ENCODE measurements at regions not wholly inside any gene's neighbourhood (a gene's known extent, or its start where the extent isn't known, plus 50 kb on each side); places are given as distances from the start of the nearest gene placed in this dataset.

DNA sequence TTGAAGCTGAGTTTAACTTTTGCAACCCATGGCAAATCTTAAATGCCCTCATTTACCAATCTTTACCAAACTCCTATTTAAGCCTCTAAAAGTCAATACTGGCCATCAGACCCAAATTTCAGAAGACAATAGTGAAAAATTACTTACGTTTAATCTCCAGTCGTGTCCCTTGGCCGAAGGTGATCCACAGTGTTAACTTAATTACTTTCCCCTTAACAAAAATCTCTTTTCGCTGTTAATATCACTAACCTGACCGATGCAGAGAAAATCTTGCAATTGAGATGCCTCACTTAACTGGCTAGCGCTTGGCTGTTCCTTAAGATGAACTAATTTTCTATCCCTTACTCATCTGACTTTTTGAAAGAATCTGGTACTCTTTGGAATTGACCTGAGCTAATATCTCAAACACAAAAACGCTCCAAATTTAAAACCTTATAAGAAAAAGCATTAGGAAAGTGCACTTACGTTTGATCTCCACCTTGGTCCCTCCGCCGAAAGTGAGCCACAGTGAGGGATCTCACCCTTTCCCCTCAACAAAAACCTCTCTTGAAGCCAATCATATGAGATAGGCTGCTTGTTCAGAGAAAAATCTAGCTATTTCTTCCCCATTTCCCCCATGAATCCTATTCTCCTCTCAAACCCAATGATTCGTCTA is 169.1 kb downstream of the RPIA start:
- TF ChIP-seq, protein P1, sequence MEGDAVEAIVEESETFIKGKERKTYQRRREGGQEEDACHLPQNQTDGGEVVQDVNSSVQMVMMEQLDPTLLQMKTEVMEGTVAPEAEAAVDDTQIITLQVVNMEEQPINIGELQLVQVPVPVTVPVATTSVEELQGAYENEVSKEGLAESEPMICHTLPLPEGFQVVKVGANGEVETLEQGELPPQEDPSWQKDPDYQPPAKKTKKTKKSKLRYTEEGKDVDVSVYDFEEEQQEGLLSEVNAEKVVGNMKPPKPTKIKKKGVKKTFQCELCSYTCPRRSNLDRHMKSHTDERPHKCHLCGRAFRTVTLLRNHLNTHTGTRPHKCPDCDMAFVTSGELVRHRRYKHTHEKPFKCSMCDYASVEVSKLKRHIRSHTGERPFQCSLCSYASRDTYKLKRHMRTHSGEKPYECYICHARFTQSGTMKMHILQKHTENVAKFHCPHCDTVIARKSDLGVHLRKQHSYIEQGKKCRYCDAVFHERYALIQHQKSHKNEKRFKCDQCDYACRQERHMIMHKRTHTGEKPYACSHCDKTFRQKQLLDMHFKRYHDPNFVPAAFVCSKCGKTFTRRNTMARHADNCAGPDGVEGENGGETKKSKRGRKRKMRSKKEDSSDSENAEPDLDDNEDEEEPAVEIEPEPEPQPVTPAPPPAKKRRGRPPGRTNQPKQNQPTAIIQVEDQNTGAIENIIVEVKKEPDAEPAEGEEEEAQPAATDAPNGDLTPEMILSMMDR (IDR thresholded peaks at IDR 0.05; ENCODE audit: low read depth, low read length), result no peak
- no peak for DNase-seq (ENCODE audit: extremely low read depth, low read depth)

DNA sequence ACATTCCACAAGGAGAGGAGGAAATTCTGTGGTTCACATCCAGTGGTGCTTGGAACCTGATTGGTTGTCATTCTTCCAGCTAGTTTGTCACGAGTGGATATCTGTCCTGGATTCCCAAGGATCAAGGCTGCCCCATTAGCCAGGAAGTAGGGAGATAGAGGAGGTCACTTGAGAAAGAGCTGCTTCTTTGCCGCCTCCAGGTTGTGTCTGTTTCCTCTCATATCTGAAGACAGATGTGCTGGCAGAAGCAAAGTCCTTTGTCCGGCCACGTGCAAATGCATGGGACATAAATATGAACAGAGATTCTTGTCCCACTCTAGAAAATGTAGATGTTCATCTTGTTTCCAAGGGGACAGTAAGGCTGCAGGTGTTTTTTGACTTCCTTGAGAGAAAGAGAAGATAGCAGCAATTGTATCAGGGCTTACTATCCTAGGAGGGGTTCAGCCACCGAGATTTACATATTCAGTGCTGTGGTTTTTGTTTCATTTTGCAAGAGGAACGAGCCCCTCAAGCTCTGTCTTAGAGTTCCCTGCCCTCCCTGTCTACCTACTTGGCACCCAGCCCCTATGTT is 174.4 kb downstream of the RPIA start:
- DNase-seq (ENCODE audit: extremely low read depth, low read depth), result no peak
- TF ChIP-seq, protein P1 (IDR thresholded peaks at IDR 0.05; ENCODE audit: low read depth, low read length), result no peak

DNA sequence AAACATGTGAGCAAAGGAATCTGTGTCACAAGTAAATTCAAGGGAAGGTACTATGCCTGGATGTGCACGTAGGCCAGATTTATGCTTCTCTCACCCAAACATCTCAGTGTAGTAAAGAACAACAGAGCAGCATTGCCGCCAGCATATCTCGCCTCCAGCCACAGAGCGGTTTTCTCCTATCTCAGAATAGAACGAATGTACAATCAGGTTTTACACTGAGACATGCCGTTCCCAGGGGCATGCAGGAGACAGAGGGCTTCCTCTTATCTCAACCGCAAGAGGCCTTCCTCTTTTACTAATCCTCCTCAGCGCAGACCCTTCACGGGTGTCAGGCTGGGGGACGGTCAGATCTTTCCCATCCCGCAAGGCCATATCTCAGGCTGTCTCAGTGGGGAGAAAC is 175.3 kb downstream of the RPIA start:
- DNase-seq (ENCODE audit: extremely low read depth, low read depth), result no peak
- TF ChIP-seq, protein P1 (IDR thresholded peaks at IDR 0.05; ENCODE audit: low read depth, low read length), result no peak

DNA sequence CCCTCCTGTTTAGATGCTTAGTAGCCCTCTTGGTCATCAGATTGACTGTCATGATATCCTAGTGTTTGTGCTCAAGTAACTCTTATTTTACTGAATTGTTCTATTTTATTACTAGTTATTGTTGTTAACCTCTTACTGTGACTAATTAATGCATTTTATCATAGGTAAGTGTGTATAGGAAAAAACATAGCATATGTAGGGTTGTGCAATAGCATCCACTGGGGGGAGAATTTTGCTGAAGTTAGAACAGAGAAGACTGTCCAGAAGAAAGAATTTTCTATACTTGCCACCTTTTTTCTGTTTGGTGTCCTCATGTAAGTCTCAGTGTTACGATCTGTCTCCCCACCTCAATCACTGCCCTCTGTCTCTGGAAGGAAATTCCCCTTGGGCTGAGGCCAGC is 177.4 kb downstream of the RPIA start:
- TF ChIP-seq, protein P1 (IDR thresholded peaks at IDR 0.05; ENCODE audit: low read depth, low read length), result no peak
- DNase-seq (ENCODE audit: extremely low read depth, low read depth), result no peak

DNA sequence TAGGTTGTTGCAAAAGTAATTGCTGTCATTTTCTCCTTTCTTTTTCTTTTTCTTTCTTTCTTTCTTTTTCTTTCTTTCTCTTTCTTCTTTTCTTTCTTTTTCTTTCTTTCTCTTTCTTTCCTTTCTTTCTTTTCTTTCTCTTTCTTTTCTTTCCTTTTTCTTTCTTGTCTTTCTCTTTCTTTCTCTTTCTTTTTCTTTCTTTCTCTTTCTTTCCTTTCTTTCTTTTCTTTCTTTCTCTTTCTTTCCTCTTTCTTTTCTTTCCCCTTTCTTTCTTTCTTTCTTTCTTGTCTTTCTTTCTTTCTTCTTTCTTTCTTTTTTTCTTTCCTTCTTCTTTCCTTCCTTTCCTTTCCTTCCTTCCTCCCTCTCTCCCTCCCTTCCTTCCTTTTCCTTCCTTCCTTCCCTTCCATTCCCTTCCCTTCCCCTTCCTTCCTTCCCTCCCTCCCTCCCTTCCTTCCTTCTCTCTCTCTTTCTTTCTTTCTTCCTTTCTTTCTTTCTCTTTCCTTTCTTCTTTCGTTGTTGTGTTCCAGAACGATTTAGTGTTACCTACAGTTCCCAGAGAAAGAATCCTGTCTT is 178.9 kb downstream of the RPIA start:
- TF ChIP-seq, protein P1 (IDR thresholded peaks at IDR 0.05; ENCODE audit: low read depth, low read length), result no peak
- DNase-seq (ENCODE audit: extremely low read depth, low read depth), result no peak

DNA sequence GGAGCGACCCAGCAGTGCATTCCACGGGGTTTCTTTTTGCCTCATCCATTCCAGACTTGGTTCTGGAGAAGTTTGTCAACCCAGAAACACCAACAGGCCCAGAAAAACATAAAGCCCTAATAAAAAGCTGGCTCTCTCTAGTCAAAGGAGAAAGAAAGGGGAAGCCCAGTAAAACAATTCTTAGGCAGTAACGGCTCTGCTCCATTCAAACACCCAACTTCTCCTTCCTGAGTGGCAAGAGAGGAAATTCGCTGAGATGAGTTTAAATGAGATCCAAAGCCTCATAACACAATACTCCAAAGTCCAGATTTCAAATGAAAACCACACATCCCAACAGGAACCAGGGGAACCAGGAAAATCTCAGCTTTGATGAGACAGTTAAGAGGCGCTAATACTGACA is 179.9 kb downstream of the RPIA start:
- TF ChIP-seq, protein P1 (IDR thresholded peaks at IDR 0.05; ENCODE audit: low read depth, low read length), result no peak

DNA sequence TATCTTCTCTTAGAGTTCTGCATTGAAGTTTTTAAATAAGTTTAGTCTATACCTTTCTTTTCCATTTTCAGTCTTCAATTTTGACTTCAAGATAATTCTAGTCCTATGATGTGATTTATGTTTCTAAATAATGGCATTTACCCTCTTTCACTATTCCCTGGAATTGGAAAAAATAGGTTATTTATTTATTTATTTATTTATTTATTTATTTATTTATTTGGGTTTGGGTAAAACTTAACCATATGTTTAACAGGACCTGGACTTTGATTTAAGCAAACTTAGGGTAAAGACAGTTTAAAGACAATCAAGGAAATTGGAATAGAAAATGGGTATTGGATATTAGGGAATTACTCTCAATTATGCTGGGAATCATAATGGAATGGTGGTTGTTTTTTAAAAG is 182.1 kb downstream of the RPIA start:
- DNase-seq (ENCODE audit: extremely low read depth, low read depth), result no peak
- TF ChIP-seq, protein P1 (IDR thresholded peaks at IDR 0.05; ENCODE audit: low read depth, low read length), result no peak

More for the DNA sequence above, 179.9 kb downstream of the RPIA start:
- no peak for DNase-seq (ENCODE audit: extremely low read depth, low read depth)
